Endothelial cell of umbilical vein (primary cell): ENCODE measurements at regions not wholly inside any gene's neighbourhood (a gene's known extent, or its start where the extent isn't known, plus 50 kb on each side); places are given as distances from the start of the nearest gene placed in this dataset.

Experiments
- BruUV-seq: library from RNA; stranded (reverse); fragments of 400-500 nt; replicated peaks from 2 replicates; lab custom pipeline; 2021; lab: Mats Ljungman, UMichigan
- CTCF ChIA-PET: fragments of 300-600, 350-600 bp; sonication (Branson Sonifier 250); formaldehyde crosslinking; loops from one replicate; lab custom pipeline; 2021; ENCODE audit warnings: antibody characterized with exemption, inconsistent platforms; lab: Charles Lee
- POLR2A ChIA-PET: fragments of 300-600, 350-600 bp; sonication (Branson Sonifier 250); formaldehyde crosslinking; loops from one replicate; lab custom pipeline; 2021; ENCODE audit warnings: antibody characterized with exemption, inconsistent platforms; lab: Charles Lee
- DNase-seq: peaks from one replicate; pipeline ENCODE4 v3.0.0-alpha.2; 2011; ENCODE audit warnings: low read depth, low spot score
- FAIRE-seq: peaks from 2 replicates; lab custom pipeline; 2011; peaks lifted over from hg19 to GRCh38; lab: Jason Lieb, UNC
- H2AFZ ChIP-seq: 2 replicates; pipeline ENCODE4 v1.6.0; 2012; ENCODE audit warnings: low read depth, low read length, control low read depth, inconsistent platforms
- H3K27ac ChIP-seq: 2 replicates; pipeline ENCODE4 v1.5.1; 2011; ENCODE audit warnings: low read depth, mild to moderate bottlenecking, control low read depth, low read length, moderate library complexity; ENCODE audit not compliant: insufficient read depth
- H3K27me3 ChIP-seq, 2 experiments: 2 replicates each; pipeline versions ENCODE4 v1.6.0 to v1.6.1; 2011; ENCODE audit warnings: low read length in 2 of 2, mixed read lengths in 1 of 2; ENCODE audit not compliant: control insufficient read depth in 2 of 2, insufficient read depth in 2 of 2
- H3K36me3 ChIP-seq, 2 experiments: 2 replicates in 1 of 2; 3 replicates in 1 of 2; pipeline ENCODE4 v1.5.1; 2011; ENCODE audit warnings: low read length in 2 of 2, mild to moderate bottlenecking in 1 of 2, moderate library complexity in 1 of 2; ENCODE audit not compliant: control insufficient read depth in 2 of 2, insufficient read depth in 2 of 2; ENCODE audit errors: extremely low read depth in 1 of 2
- H3K4me1 ChIP-seq: 3 replicates; pipeline ENCODE4 v1.5.1; 2011; ENCODE audit warnings: mild to moderate bottlenecking, low read length; ENCODE audit not compliant: control insufficient read depth, insufficient read depth; ENCODE audit errors: extremely low read depth
- H3K4me2 ChIP-seq: 2 replicates; pipeline ENCODE4 v1.6.1; 2011; ENCODE audit warnings: low read length, control low read depth, mixed read lengths; ENCODE audit not compliant: insufficient read depth
- H3K4me3 ChIP-seq, 3 experiments: fragments of 200-600 bp in 1 of 3; sonication (generic), shearing (Covaris generic) in 1 of 3; replicated peaks in 1 of 3; 2 replicates each; pipeline ENCODE4 v1.5.1; 2011 to 2016; ENCODE audit warnings: control low read depth in 3 of 3, low read length in 3 of 3, mild to moderate bottlenecking in 2 of 3, inconsistent platforms in 1 of 3, low read depth in 1 of 3, moderate library complexity in 1 of 3; ENCODE audit not compliant: insufficient read depth in 1 of 3
- H3K79me2 ChIP-seq: 2 replicates; pipeline ENCODE4 v1.6.0; 2012; ENCODE audit warnings: low read length, inconsistent platforms; ENCODE audit not compliant: control insufficient read depth, insufficient read depth
- H3K9ac ChIP-seq: replicated peaks from 2 replicates; pipeline ENCODE3; 2011; ENCODE audit warnings: low read length, control low read depth; ENCODE audit not compliant: insufficient read depth; ENCODE audit errors: extremely low read depth
- H3K9me1 ChIP-seq: replicated peaks from 3 replicates; pipeline ENCODE4 v1.6.0; 2011; ENCODE audit warnings: mild to moderate bottlenecking, low read length; ENCODE audit not compliant: control insufficient read depth, insufficient read depth; ENCODE audit errors: extremely low read depth
- H3K9me3 ChIP-seq: replicated peaks from 2 replicates; pipeline ENCODE4 v1.5.1; 2012; ENCODE audit warnings: low read length, inconsistent platforms; ENCODE audit not compliant: control insufficient read depth, insufficient read depth
- H4K20me1 ChIP-seq: replicated peaks from 2 replicates; pipeline ENCODE3; 2011; ENCODE audit warnings: mild to moderate bottlenecking, low read length; ENCODE audit not compliant: control insufficient read depth, insufficient read depth; ENCODE audit errors: extremely low read depth
- EZH2 ChIP-seq: IDR thresholded peaks from 2 replicates; pipeline ENCODE4 v1.6.1; 2012; ENCODE audit warnings: borderline replicate concordance, low read depth, mild to moderate bottlenecking, moderate library complexity, low read length, inconsistent platforms; ENCODE audit not compliant: severe bottlenecking
- FOS ChIP-seq: IDR thresholded peaks from 2 replicates; pipeline ENCODE4 v1.6.1; 2011; ENCODE audit warnings: mild to moderate bottlenecking, low read length, moderate library complexity, borderline replicate concordance; ENCODE audit not compliant: insufficient read depth
- GATA2 ChIP-seq: IDR thresholded peaks from 2 replicates; pipeline ENCODE4 v1.7.0; 2011; ENCODE audit warnings: low read depth, mild to moderate bottlenecking, moderate library complexity, mixed read lengths, low read length; ENCODE audit not compliant: insufficient read length, insufficient read depth
- JUN ChIP-seq: IDR thresholded peaks from 2 replicates; pipeline ENCODE4 v1.6.1; 2011; ENCODE audit warnings: borderline replicate concordance, low read depth; ENCODE audit not compliant: insufficient read length, insufficient read depth
- MYC ChIP-seq: IDR thresholded peaks from one replicate; pipeline ENCODE4 v1.6.1; 2011; ENCODE audit warnings: mild to moderate bottlenecking, low read depth, low read length
- POLR2A ChIP-seq: IDR thresholded peaks from 2 replicates; pipeline ENCODE4 v1.6.1; 2012; ENCODE audit warnings: low read depth, mild to moderate bottlenecking, control low read depth, low read length
- POLR2AphosphoS5 ChIP-seq: IDR thresholded peaks from 2 replicates; pipeline ENCODE4 v1.6.1; 2012; ENCODE audit warnings: low read depth, mild to moderate bottlenecking, control low read depth, low read length, moderate library complexity; ENCODE audit not compliant: insufficient read depth
- dilution Hi-C: fragments of 300-500 bp; cut with MboI; formaldehyde crosslinking; loops from one replicate; pipeline ENCODE4 v1.15.0; 2019; ENCODE audit warnings: low sequenced_read_pairs; ENCODE audit not compliant: extremely low pct_ligation_motif_present
- intact Hi-C: fragments of 100-400 bp; cut with micrococcal nuclease; formaldehyde crosslinking; loops from one replicate; pipeline ENCODE4 v1.10.0; 2022
- TF ChIP-seq, protein P1 (sequence below): IDR thresholded peaks from 2 replicates; pipeline ENCODE4 v1.6.1; 2011; ENCODE audit not compliant: insufficient read depth, insufficient read length
- TF ChIP-seq, protein P2 (sequence below), 2 donors: IDR thresholded peaks; 1 replicate in 1 of 2; 2 replicates in 1 of 2; pipeline ENCODE4 v1.5.1; 2011; ENCODE audit warnings: low read length in 2 of 2, mild to moderate bottlenecking in 2 of 2, moderate library complexity in 2 of 2, control low read depth in 1 of 2, inconsistent platforms in 1 of 2, low read depth in 1 of 2; ENCODE audit not compliant: insufficient read depth in 1 of 2; ENCODE audit errors: extremely low read depth in 1 of 2

DNA sequence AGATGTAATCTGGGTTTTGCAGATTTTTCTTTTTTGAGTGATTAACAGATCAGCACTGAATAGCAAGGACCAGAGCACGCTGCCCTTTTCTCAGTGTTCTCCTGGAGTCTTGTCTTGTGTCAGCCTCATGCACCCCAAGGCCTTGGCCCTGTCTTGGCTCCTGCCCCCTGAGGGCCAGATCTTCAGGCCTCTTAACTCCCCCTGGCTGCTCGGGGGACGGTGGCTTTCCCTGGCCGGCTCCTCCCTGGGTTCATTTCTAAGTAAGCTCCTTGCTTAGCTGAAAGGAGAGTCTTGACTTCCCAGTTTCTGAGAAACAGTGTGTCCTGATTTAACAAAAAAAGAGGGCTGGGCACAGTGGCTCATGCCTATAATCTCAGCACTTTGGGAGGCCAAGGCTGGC is 1139.3 kb downstream of the BRD1 start:
- dilution Hi-C loops: no loop called here
- CTCF ChIA-PET: no interaction called here
- peaks cover 19% of the 10 kb centered on the region for H3K9me3 ChIP-seq

More for the DNA sequence above, 1139.3 kb downstream of the BRD1 start:
- Histone ChIP-seq H3K4me3 (no peak overlapping the region), H3K9ac (no peak overlapping the region), H3K9me1 (no peaks in the 10 kb centered on the region), H2AFZ (no peak overlapping the region), H3K36me3 (no peaks in the 10 kb centered on the region), H3K27ac (no peak overlapping the region), H3K79me2 (no peaks in the 10 kb centered on the region), H4K20me1 (no peaks in the 10 kb centered on the region), H3K4me2 (no peak overlapping the region), H3K27me3 (no peaks in the 10 kb centered on the region), H3K4me1 (no peaks in the 10 kb centered on the region)
- no peak for DNase-seq
- no peak for FAIRE-seq
- intact Hi-C loops: no loop called here
- BruUV-seq: no TSS peak
- POLR2A ChIA-PET: no interaction called here
- TF ChIP-seq GATA2 (no peak), FOS (no peak), POLR2AphosphoS5 (no peak), POLR2A (no peak), EZH2 (no peak), MYC (no peak), JUN (no peak)
- TF ChIP-seq, protein P1, sequence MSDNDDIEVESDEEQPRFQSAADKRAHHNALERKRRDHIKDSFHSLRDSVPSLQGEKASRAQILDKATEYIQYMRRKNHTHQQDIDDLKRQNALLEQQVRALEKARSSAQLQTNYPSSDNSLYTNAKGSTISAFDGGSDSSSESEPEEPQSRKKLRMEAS: no peak
- TF ChIP-seq, protein P2, sequence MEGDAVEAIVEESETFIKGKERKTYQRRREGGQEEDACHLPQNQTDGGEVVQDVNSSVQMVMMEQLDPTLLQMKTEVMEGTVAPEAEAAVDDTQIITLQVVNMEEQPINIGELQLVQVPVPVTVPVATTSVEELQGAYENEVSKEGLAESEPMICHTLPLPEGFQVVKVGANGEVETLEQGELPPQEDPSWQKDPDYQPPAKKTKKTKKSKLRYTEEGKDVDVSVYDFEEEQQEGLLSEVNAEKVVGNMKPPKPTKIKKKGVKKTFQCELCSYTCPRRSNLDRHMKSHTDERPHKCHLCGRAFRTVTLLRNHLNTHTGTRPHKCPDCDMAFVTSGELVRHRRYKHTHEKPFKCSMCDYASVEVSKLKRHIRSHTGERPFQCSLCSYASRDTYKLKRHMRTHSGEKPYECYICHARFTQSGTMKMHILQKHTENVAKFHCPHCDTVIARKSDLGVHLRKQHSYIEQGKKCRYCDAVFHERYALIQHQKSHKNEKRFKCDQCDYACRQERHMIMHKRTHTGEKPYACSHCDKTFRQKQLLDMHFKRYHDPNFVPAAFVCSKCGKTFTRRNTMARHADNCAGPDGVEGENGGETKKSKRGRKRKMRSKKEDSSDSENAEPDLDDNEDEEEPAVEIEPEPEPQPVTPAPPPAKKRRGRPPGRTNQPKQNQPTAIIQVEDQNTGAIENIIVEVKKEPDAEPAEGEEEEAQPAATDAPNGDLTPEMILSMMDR (IDR thresholded peaks at IDR 0.05; ENCODE audit: extremely low read depth in 1 of 2, insufficient read depth in 1 of 2, low read depth in 1 of 2, low read length in 2 of 2): no peak
